ENCODE measurements at regions not wholly inside any gene's neighbourhood (a gene's known extent, or its start where the extent isn't known, plus 50 kb on each side); places are given as distances from the start of the nearest gene placed in this dataset.

DNA sequence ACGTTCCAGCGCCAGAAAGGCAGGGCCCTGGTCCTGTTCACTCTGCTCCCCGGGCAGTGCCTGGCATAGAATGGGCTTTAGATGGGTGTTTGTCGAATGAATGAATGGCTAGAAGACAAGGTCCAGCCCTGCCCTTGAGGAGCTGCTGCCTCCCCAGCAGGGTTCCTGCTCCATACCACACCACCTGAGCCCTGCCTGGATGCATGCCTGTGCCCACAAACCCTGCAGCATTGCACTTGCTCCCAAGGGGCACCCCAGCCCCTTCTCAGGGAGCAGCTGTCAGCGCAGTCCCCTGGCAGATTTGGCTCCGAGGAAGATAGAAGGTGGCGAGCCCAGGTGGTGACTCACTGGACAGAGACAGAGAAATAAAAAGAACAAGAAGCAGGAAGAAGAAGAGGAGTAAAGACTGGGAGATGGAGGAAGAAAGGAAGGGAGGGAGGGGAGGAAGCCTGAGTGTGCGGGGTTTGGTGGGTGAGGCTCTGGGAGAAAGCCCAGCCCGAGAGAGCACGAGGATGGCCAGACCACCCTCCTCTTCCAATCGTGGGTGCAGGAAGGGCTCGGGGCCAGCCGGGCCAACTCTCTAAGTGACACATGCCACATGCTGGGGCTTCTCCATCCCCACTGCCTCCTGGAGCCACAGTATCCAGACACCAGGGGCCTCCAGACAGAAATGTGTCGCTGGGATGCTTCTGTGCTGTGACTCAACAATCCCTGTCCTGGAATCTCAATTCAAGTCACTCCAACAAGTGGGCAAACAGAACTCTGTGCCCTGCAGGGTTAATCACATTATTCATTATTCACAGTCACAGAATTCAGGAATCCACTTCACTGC lies 1474.3 kb downstream of the BRD1 start:
- Histone ChIP-seq H3K36me3 (ENCODE audit: low read depth) (no peaks in the 10 kb centered on the region), H3K27ac (ENCODE audit: poor library complexity, severe bottlenecking) (no peak overlapping the region), H3K27me3 (ENCODE audit: insufficient read depth, poor library complexity, severe bottlenecking) (no peaks in the 10 kb centered on the region), H3K4me3 (ENCODE audit: severe bottlenecking) (no peak overlapping the region), H3K4me1 (ENCODE audit: insufficient read depth, poor library complexity, severe bottlenecking) (no peaks in the 10 kb centered on the region), H3K9me3 (ENCODE audit: severe bottlenecking) (peaks cover 1% of the 10 kb centered on the region)
- TF ChIP-seq, protein P1, sequence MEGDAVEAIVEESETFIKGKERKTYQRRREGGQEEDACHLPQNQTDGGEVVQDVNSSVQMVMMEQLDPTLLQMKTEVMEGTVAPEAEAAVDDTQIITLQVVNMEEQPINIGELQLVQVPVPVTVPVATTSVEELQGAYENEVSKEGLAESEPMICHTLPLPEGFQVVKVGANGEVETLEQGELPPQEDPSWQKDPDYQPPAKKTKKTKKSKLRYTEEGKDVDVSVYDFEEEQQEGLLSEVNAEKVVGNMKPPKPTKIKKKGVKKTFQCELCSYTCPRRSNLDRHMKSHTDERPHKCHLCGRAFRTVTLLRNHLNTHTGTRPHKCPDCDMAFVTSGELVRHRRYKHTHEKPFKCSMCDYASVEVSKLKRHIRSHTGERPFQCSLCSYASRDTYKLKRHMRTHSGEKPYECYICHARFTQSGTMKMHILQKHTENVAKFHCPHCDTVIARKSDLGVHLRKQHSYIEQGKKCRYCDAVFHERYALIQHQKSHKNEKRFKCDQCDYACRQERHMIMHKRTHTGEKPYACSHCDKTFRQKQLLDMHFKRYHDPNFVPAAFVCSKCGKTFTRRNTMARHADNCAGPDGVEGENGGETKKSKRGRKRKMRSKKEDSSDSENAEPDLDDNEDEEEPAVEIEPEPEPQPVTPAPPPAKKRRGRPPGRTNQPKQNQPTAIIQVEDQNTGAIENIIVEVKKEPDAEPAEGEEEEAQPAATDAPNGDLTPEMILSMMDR (IDR thresholded peaks at IDR 0.05; ENCODE audit: poor library complexity, severe bottlenecking) = no peak
- ATAC-seq (ENCODE audit: low read depth) = no peak
- DNase-seq (ENCODE audit: low spot score) = no peak

DNA sequence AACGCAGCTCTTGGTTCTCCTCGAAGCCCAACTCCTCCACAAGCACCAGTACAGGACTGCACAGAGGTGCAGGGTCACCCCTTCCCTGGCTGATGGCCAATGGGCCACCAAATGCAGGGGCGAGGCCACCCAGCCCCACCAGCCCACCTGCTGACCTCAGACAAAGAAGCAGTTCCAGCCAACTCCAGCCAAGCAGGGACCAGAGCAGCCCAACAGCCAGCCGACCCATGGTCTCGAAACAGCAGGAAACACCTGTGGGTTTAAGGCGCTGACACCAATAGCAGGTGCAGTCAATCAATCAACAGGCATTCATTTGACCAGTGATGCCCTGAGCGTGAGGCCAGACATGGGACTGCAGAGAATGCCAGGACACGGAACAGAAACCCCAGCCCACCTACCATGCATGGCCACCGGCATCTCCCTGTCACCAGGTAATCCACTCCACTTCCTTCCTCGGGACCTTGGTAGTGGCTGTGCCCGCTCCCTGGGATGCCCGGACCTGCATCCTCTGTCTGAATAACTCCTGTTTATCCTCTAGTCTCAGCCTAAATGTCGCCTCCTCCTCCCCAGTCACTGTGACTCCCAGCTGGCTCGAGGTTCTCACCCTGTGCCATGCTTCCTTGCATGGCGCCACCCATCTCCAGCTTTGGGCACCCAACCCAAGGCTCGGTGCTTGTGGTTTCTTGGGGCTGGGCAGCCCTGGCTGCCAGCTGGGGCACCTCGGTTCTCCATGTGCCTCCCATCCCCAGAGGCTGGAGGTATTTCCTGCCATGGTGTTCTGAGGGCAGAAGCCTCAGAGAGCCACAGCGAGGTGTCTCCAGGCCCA lies 1475.4 kb downstream of the BRD1 start:
- DNase-seq (ENCODE audit: low spot score) = peak; percentile 29
- Histone ChIP-seq H3K36me3 (ENCODE audit: low read depth) (no peaks in the 10 kb centered on the region), H3K4me3 (ENCODE audit: severe bottlenecking) (no peak overlapping the region), H3K4me1 (ENCODE audit: insufficient read depth, poor library complexity, severe bottlenecking) (no peaks in the 10 kb centered on the region), H3K9me3 (ENCODE audit: severe bottlenecking) (peaks cover 1% of the 10 kb centered on the region), H3K27me3 (ENCODE audit: insufficient read depth, poor library complexity, severe bottlenecking) (no peaks in the 10 kb centered on the region), H3K27ac (ENCODE audit: poor library complexity, severe bottlenecking) (no peak overlapping the region)
- TF ChIP-seq, protein P1 (IDR thresholded peaks at IDR 0.05; ENCODE audit: poor library complexity, severe bottlenecking) = no peak
- ATAC-seq (ENCODE audit: low read depth) = no peak

DNA sequence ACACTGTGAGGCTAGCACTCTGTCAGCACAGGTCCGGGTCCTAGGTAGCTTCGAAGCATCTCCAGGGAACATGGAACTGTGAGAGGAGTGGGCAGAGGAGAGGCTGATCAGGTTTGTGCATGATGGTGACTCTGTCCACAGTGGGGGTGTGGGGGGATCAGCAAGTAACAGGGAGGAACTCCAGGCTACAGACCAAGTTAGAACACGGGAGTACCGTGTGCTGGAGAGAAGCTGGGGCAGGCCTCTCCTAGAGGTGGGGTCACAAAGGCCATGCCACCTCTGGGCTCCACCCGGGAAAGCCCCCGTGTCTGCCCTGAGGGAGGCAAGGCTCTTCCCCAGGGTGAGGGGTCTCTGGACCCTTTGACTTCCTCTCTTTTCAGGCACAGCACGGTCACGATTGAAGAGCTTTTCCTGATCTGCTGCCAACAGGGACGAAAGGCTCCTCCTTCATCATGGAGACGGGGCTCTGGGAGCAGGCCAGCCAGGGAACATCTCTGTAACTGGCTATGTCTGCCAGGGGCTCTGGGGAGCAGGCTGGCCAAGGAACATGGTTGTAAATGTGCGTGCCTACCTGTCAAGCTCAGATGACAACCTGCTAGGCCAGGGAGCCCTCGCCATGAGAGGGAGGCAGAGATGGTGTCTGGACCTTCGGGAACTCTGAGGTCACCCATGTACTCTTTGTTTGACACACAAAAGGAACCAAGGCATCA lies 1476.1 kb downstream of the BRD1 start:
- Histone ChIP-seq H3K9me3 (ENCODE audit: severe bottlenecking) (no peaks in the 10 kb centered on the region), H3K36me3 (ENCODE audit: low read depth) (no peaks in the 10 kb centered on the region), H3K27me3 (ENCODE audit: insufficient read depth, poor library complexity, severe bottlenecking) (no peaks in the 10 kb centered on the region), H3K27ac (ENCODE audit: poor library complexity, severe bottlenecking) (no peak overlapping the region), H3K4me1 (ENCODE audit: insufficient read depth, poor library complexity, severe bottlenecking) (no peaks in the 10 kb centered on the region), H3K4me3 (ENCODE audit: severe bottlenecking) (no peak overlapping the region)
- TF ChIP-seq, protein P1 (IDR thresholded peaks at IDR 0.05; ENCODE audit: poor library complexity, severe bottlenecking) = no peak
- ATAC-seq (ENCODE audit: low read depth) (no peak), DNase-seq (ENCODE audit: low spot score) (no peak)

DNA sequence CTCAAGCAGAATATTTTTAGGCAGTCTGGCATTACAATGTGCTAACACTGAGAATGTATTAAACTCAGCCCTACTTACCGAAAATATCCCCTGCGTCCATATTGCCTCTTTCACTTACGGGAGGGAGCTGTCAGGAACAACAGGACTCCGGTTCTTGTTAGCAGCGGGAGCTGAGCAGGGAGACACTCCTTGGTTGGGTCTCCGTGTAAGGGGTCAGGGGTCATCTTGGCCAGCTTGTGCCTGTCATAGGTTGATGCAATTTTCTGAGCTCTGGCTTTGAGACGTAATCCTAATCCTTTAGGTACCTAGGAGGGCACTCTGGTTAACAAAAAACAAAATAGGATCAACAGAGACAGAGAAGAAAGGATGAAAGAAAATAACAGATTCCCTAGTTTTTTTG lies 1477.2 kb downstream of the BRD1 start:
- DNase-seq (ENCODE audit: low spot score) (no peak), ATAC-seq (ENCODE audit: low read depth) (no peak)
- Histone ChIP-seq H3K36me3 (ENCODE audit: low read depth) (no peaks in the 10 kb centered on the region), H3K9me3 (ENCODE audit: severe bottlenecking) (no peaks in the 10 kb centered on the region), H3K4me3 (ENCODE audit: severe bottlenecking) (no peak overlapping the region), H3K27ac (ENCODE audit: poor library complexity, severe bottlenecking) (no peak overlapping the region), H3K4me1 (ENCODE audit: insufficient read depth, poor library complexity, severe bottlenecking) (no peaks in the 10 kb centered on the region), H3K27me3 (ENCODE audit: insufficient read depth, poor library complexity, severe bottlenecking) (no peaks in the 10 kb centered on the region)
- TF ChIP-seq, protein P1 (IDR thresholded peaks at IDR 0.05; ENCODE audit: poor library complexity, severe bottlenecking) = no peak
